Activated CD8-positive, alpha-beta memory T cell treated with anti-CD3 and anti-CD28 coated beads for 36 hours (primary cell): ENCODE measurements at regions not wholly inside any gene's neighbourhood (a gene's known extent, or its start where the extent isn't known, plus 50 kb on each side); places are given as distances from the start of the nearest gene placed in this dataset.

Source experiments
- CTCF ChIA-PET: fragments of 350-600 bp; sonication (Branson Sonifier 250); formaldehyde crosslinking; loops from one replicate; lab custom pipeline; 2021; ENCODE audit warnings: antibody characterized with exemption; lab: Charles Lee
- POLR2A ChIA-PET: fragments of 350-600 bp; sonication (Branson Sonifier 250); formaldehyde crosslinking; loops from one replicate; lab custom pipeline; 2021; ENCODE audit warnings: antibody characterized with exemption; lab: Charles Lee

- POLR2A ChIA-PET, result interaction anchor here (0.6 kb wide), 1 partner anchor 83 kb away, joined by 4 read pairs; no protein-coding TSS in a partner anchor
- CTCF ChIA-PET, result no interaction called here
Measured at GRCh38 chrX:45852884-45853283, 652.2 kb upstream of the DIPK2B start.

GRCh38 chrX:45851434-45851991 is 650.8 kb upstream of the DIPK2B start:
- ChIA-PET POLR2A (interaction anchor here (0.8 to 1.7 kb wide), 7 partner anchors 17 to 85 kb away, joined by 3 to 8 read pairs (median 5); no protein-coding TSS in a partner anchor), CTCF (interaction anchor here (1.5 kb wide), 1 partner anchor 86 kb away, joined by 3 read pairs; no protein-coding TSS in a partner anchor)

DNA sequence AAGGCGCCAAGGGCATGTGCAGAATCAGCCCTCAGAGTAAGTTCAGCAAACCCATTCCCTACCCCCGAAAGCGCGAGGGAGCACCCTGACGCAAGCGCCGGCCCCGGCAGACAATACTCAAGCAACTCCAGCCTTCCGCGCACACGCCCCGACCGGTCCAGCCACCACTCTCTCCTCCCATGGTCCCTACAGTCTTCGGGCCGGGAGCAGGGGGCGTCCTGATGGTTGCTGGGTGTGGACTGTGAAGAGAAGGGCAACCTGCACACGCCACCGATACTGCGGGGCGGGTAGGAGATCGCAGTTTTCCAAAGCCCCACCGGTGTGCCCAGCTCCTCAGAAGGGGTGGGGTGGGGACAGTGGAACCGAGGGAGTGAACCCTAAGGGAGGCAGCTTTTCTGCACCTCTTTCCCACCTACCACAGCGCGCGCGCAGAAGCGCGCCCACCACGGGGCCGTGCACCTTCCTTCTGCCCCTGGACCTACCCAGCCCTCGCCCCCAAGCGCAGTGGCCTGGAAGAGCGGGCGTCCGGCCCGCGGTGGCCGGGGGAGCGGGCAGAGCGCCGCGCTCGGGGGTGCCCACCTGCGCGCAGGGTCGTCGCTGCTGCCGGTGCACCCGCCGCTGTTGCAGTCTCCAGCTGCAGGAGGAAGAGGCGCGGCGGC is 650.2 kb upstream of the DIPK2B start:
- ChIA-PET CTCF (interaction anchor here (1.1 to 1.5 kb wide), 2 partner anchors 42 to 86 kb away, joined by 3 read pairs; no protein-coding TSS in a partner anchor), POLR2A (interaction anchor here (0.8 to 1.7 kb wide), 7 partner anchors 18 to 84 kb away, joined by 3 to 8 read pairs (median 5); no protein-coding TSS in a partner anchor)

DNA sequence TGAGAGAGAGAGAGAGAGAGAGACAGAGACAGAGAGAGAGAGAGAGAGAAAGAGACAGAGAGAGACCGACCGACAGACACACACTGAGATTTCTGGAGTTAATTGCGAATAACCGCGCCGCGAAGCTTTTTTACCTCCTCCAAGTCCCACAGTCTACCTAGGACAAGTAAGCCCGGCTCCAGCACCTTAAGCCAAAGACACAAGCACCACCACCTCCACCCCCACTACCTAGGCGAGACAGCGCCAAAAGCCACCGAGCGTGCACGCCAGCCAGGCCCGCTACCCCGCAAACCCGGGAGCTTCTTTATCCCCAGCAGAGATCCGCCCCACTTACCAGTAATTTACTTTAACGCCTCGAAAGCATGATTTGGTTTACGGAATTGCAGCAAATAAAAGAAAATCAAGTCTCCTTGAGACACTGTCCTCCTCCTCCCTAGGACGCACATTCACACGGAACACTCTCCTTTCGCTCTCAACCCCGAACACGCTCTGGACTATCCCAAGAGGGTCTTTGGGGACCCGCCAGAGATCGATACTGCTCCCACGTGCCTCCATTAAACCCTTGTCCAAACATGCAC is 649.6 kb upstream of the DIPK2B start:
- ChIA-PET CTCF (interaction anchor here (1.1 to 1.5 kb wide), 2 partner anchors 42 to 85 kb away, joined by 3 read pairs; no protein-coding TSS in a partner anchor), POLR2A (interaction anchor here (0.8 to 1.7 kb wide), 4 partner anchors 35 to 80 kb away, joined by 3 to 7 read pairs (median 4); no protein-coding TSS in a partner anchor)

DNA sequence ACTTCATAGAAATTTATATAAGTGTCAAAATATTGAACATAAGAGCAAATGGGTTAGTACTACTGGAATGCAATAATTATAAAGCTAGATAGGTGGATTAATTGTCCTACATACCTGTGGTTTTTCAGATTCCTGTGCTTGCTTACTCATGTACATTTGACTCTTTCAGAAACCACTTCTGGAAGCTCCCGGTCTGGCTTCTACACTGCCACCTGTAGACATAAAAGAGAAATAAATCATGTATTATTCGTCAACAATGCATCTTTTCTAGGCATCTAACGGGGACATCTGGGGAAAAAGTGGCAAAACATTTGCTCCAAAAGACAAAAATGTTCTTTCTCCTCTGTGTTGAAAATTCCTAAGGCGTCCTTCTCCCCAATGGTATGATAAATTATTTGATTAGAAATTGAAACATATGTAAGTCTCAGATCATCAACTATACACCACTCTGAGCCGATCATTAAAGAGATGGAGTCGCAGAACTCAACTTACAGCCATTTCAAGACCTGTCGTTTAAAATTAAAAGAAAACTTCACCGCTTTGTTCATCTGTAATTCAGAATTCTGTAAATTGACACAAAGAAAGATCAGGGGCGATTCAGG is 648.7 kb upstream of the DIPK2B start:
- CTCF ChIA-PET, result no interaction called here
- POLR2A ChIA-PET, result interaction anchor here (0.7 to 1.1 kb wide), 2 partner anchors 41 to 80 kb away, joined by 3 to 4 read pairs; no protein-coding TSS in a partner anchor

- POLR2A ChIA-PET, result interaction anchor here (0.6 kb wide), 1 partner anchor 228 kb away, joined by 8 read pairs; no protein-coding TSS in a partner anchor
Measured at GRCh38 chrX:45847961-45848360, 647.3 kb upstream of the DIPK2B start.

DNA sequence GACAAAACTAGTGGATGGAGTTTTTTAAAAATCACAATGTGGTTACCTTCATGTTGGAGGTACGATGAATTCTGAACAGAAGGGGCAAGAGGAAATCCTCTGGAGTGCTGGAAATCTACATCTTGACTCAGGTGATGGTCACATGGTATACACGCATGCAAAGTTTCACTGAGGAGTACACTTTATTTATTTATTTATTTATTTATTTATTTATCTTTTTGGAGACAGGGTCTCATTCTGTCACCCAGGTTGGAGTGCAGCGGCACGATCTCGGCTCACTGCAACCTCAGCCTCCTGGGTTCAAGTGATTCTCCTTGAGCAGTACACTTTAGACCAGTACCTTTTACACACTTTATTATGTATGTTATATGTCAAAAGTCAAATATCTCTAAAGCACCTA is 645.7 kb upstream of the DIPK2B start:
- ChIA-PET CTCF (no interaction called here), POLR2A (interaction anchor here (0.6 kb wide), 1 partner anchor 10 kb away, joined by 8 read pairs; no protein-coding TSS in a partner anchor)

More at GRCh38 chrX:45847961-45848360, 647.3 kb upstream of the DIPK2B start:
- CTCF ChIA-PET, result no interaction called here

DNA sequence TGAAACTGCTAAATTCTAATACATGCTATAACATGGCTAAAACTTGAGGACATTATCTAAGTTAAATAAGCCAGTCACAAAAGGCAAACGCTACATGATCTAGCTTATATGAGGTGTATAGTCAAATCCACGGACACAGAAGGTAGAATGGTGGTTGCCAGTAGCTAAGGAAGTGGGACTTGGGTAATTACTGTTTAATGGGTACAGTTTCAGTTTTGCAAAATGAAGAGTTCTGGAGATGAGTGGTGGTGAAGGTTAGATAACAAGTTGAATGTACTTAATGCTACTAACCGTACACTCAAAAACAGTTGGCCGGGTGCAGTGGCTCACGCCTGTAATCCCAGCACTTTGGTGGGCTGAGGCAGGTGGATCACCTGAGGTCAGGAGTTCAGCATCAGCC is 644.5 kb upstream of the DIPK2B start:
- ChIA-PET POLR2A (interaction anchor here (0.6 to 1.3 kb wide), 5 partner anchors 15 to 91 kb away, joined by 3 to 11 read pairs (median 4); no protein-coding TSS in a partner anchor), CTCF (interaction anchor here (1.1 kb wide), 1 partner anchor 34 kb away, joined by 3 read pairs; no protein-coding TSS in a partner anchor)

GRCh38 chrX:45843518-45843917 is 642.8 kb upstream of the DIPK2B start:
- CTCF ChIA-PET, result no interaction called here
- POLR2A ChIA-PET, result interaction anchor here (0.8 kb wide), 1 partner anchor 73 kb away, joined by 3 read pairs; no protein-coding TSS in a partner anchor

DNA sequence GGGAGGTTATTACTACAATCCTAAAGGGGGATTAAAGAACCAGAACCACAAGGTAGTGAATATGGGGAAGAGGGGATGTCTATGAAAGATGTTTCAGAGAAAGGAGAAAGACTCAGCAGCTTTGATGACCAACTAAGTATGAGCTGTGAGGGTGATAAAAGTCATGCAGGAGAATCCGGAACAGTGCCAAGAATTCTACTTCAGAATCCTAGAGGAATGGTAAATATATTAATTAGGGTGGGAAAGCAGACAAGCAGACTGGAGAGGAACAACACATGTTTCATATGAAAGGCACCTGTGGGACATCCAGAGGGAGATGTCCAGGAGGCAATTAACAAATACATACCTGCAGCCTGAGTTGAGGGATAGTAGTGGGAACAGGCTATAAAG is 642.2 kb upstream of the DIPK2B start:
- ChIA-PET CTCF (no interaction called here), POLR2A (interaction anchor here (0.8 kb wide), 1 partner anchor 73 kb away, joined by 3 read pairs; no protein-coding TSS in a partner anchor)

GRCh38 chrX:45842207-45842925 is 641.7 kb upstream of the DIPK2B start:
- POLR2A ChIA-PET, result interaction anchor here (0.5 kb wide), 1 partner anchor 98 kb away, joined by 3 read pairs; no protein-coding TSS in a partner anchor
- CTCF ChIA-PET, result no interaction called here

GRCh38 chrX:45840411-45840950 is 639.8 kb upstream of the DIPK2B start:
- ChIA-PET POLR2A (no interaction called here), CTCF (no interaction called here)

DNA sequence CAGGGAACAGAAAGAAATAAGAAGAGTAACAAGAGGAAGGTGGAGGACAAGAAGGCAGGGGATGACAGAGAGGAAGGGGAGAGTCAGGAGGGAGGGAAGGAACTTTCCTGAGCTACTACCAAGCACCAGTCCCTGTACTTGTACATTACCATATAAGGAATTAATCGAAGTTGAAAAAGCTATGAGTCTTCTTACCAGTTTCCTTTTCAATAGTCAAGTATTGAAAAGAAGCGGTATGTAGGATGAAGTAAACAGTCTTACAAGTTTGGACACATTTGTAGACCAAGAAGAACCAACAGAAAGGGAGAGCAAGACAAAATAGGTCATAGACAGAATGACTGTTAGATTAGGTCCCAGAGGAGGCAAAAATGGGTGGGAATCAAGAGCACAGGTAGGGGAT is 629.7 kb upstream of the DIPK2B start:
- ChIA-PET POLR2A (interaction anchor here (1.0 kb wide), 1 partner anchor 14 kb away, joined by 3 read pairs; no protein-coding TSS in a partner anchor), CTCF (no interaction called here)

DNA sequence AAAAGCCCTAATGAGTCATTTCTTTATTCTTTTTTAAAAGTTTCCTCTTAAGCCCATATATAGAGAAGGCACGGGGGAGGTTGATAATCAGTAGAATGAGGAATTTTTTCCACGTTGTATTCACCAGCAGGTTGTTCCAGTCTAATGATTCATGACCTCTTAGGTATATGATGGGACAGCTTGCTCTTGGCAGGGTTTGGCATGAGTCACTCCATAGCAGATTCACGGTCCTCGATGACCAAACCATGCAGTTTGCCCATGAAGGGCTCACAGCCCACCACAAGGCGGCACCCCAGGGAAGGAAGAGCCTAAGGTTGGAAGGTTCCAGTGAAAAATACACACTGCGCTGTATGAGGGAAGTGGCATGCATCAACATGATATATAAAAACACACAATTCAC is 623.8 kb upstream of the DIPK2B start:
- POLR2A ChIA-PET, result interaction anchor here (0.8 to 1.1 kb wide), 2 partner anchors 20 to 114 kb away, joined by 3 read pairs; no protein-coding TSS in a partner anchor
- CTCF ChIA-PET, result interaction anchor here (0.8 kb wide), 1 partner anchor 16 kb away, joined by 3 read pairs; no protein-coding TSS in a partner anchor

GRCh38 chrX:45823536-45823935 is 622.9 kb upstream of the DIPK2B start:
- POLR2A ChIA-PET, result interaction anchor here (0.8 to 1.1 kb wide), 2 partner anchors 21 to 113 kb away, joined by 3 read pairs; no protein-coding TSS in a partner anchor
- CTCF ChIA-PET, result no interaction called here

- ChIA-PET POLR2A (no interaction called here), CTCF (no interaction called here)
Measured at GRCh38 chrX:45822124-45822523, 621.4 kb upstream of the DIPK2B start.

DNA sequence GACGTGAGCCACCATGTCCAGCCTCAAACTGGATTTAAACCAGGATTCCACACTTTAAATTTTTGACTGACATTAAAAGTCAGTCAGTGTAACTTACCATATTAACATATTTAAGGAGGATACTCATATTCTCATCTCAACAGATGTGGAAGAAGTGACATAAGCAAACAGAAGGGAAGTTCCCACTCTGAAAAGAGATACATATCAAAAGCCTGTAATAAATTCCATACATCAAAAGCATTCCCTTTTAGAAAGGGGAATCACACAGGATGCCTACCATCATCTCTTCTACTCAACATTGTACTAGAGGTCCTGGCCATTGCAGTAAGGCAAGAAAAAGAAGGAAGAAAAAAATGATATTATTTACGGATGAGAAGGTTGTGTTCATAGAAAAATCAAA is 618.2 kb upstream of the DIPK2B start:
- ChIA-PET POLR2A (no interaction called here), CTCF (no interaction called here)

DNA sequence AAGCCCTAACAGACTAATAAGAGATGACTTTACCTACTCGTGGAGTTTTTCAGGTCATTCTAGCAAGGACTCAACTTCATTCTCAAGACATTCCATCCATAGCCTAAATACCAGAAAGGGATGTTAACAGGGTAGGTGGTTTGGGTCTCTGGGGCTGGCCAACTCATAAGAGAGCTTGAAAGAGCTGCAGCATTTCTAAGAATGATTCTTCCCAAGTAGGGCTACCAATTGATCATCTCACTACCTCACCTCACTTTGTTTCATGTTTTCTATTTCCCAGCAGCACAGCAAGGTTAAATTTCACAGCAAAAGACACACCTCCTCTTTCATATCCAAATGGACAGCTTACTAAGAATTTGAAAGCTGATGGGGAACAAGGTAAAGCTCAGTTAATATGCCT is 614.8 kb upstream of the DIPK2B start:
- CTCF ChIA-PET, result no interaction called here
- POLR2A ChIA-PET, result interaction anchor here (0.8 kb wide), 1 partner anchor 36 kb away, joined by 5 read pairs; no protein-coding TSS in a partner anchor
